ENCODE measurements at regions not wholly inside any gene's neighbourhood (a gene's known extent, or its start where the extent isn't known, plus 50 kb on each side); places are given as distances from the start of the nearest gene placed in this dataset.

GRCh38 chr13:90868321-90868920 lies 479.1 kb upstream of the MIR17HG start:
- peak; percentile 70 for TF ChIP-seq CTCF (IDR thresholded peaks at IDR 0.05; ENCODE audit: low read depth, low read length, poor library complexity, severe bottlenecking)
- TF ChIP-seq EZH2phosphoT487 (IDR thresholded peaks at IDR 0.05; ENCODE audit: borderline replicate concordance, low read length), result no peak
